ENCODE measurements at regions not wholly inside any gene's neighbourhood (a gene's known extent, or its start where the extent isn't known, plus 50 kb on each side); places are given as distances from the start of the nearest gene placed in this dataset.

DNA sequence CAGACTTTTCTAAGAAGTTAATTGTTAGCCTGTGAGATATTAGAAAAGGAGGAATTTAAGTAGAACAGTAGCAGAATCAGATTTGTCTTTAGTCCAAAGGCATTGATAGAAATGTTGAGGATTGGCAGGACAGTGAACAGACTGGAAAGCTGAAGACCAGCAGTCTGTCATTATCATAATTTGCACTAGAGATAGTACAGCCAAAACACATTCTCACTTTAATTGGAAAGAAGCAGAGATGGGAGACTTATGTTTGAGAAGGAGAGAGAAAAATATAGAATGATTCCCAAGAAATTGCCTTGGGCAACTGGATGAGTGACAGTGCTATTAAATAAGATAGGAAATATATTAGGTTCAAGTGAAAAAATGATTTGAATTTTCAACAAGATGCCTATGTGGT lies 755.5 kb downstream of the SLITRK5 start:
- ATAC-seq, result no peak
- in situ Hi-C loops (cut with MboI), result no loop called here
- Histone ChIP-seq H3K27me3 (ENCODE audit: control insufficient read depth in 2 of 2, insufficient read depth in 2 of 2, low read length in 2 of 2) (no peaks in the 10 kb centered on the region), H3K4me2 (ENCODE audit: insufficient read depth, low read length) (no peak overlapping the region), H3K9ac (ENCODE audit: insufficient read depth in 1 of 2, low read depth in 2 of 2, low read length in 2 of 2) (no peak overlapping the region), H3K27ac (ENCODE audit: extremely low read depth, low read depth, low read length) (no peak overlapping the region), H3K79me2 (ENCODE audit: control insufficient read depth, insufficient read depth, low read length) (no peaks in the 10 kb centered on the region), H3K9me3 (replicated peaks; ENCODE audit: control insufficient read depth, insufficient read depth, low read depth, low read length) (no peaks in the 10 kb centered on the region), H3K4me1 (replicated peaks in 1 of 2; ENCODE audit: control insufficient read depth in 2 of 2, insufficient read depth in 2 of 2, low read length in 2 of 2) (no peaks in the 10 kb centered on the region), H3K36me3 (ENCODE audit: control insufficient read depth, insufficient read depth, low read length) (no peaks in the 10 kb centered on the region), H3K4me3 (no peak overlapping the region), H2AFZ (ENCODE audit: low read depth, low read length) (no peak overlapping the region), H4K20me1 (replicated peaks; ENCODE audit: control insufficient read depth, insufficient read depth, low read length) (no peaks in the 10 kb centered on the region), H3K9me1 (ENCODE audit: control insufficient read depth, insufficient read depth, low read length) (no peaks in the 10 kb centered on the region)
- no TSS peak for BruUV-seq (replicated peaks)
- ChIA-PET CTCF (ENCODE audit: low intra/inter-chr PET ratio) (no interaction called here), POLR2A (no interaction called here)
- TF ChIP-seq PTRF (tag; IDR thresholded peaks at IDR 0.05) (no peak), ZNF253 (CRISPR knock-in tag; conservative IDR thresholded peaks at IDR 0.05) (no peak), TBL1XR1 (IDR thresholded peaks at IDR 0.05; ENCODE audit: low read length in 2 of 2) (no peak), GABPB2 (CRISPR knock-in tag; conservative IDR thresholded peaks at IDR 0.05) (no peak), ASH1L (IDR thresholded peaks at IDR 0.05; ENCODE audit: borderline replicate concordance, low read depth, partially characterized antibody) (no peak)
- intact Hi-C loops (cut with micrococcal nuclease), result no loop called here
- no peak for DNase-seq (ENCODE audit: extremely low read depth in 1 of 4, low spot score in 3 of 4)
- no peak for FAIRE-seq

DNA sequence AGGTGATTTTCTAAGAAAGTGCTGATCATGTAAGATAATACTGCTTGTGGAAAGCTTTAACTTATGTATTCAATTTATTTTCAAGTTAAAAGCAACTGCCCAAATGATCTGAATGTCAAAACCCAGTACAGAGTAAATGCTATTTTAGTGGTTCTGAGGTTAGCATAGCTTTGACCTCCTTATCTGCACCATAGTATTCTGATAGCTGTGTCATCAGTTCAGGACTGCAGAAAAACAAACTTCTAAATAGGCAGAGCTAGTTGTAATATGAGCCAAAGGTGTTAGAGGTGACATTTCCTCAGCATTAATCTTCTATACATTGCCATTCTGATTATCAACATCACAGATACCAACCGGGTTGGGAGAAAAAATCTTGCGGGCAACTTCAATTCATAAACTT lies 758.7 kb downstream of the SLITRK5 start:
- H3K4me3 ChIP-seq, result no peak overlapping the region
- intact Hi-C loops (cut with micrococcal nuclease), result no loop called here
- no peak overlapping the region for H3K27ac ChIP-seq (ENCODE audit: extremely low read depth, low read depth, low read length)
- ChIA-PET CTCF (ENCODE audit: low intra/inter-chr PET ratio) (no interaction called here), POLR2A (no interaction called here)
- H3K27me3 ChIP-seq (ENCODE audit: control insufficient read depth in 2 of 2, insufficient read depth in 2 of 2, low read length in 2 of 2), result no peaks in the 10 kb centered on the region
- no peak for DNase-seq (ENCODE audit: extremely low read depth in 1 of 4, low spot score in 3 of 4)
- no TSS peak for BruUV-seq (replicated peaks)
- H3K4me1 ChIP-seq (replicated peaks in 1 of 2; ENCODE audit: control insufficient read depth in 2 of 2, insufficient read depth in 2 of 2, low read length in 2 of 2), result no peaks in the 10 kb centered on the region
- FAIRE-seq, result no peak
- no peaks in the 10 kb centered on the region for H3K9me1 ChIP-seq (ENCODE audit: control insufficient read depth, insufficient read depth, low read length)
- no peak overlapping the region for H2AFZ ChIP-seq (ENCODE audit: low read depth, low read length)
- H3K9me3 ChIP-seq (replicated peaks; ENCODE audit: control insufficient read depth, insufficient read depth, low read depth, low read length), result no peaks in the 10 kb centered on the region
- in situ Hi-C loops (cut with MboI), result no loop called here
- no peaks in the 10 kb centered on the region for H3K79me2 ChIP-seq (ENCODE audit: control insufficient read depth, insufficient read depth, low read length)
- H3K36me3 ChIP-seq (ENCODE audit: control insufficient read depth, insufficient read depth, low read length), result no peaks in the 10 kb centered on the region
- no peak overlapping the region for H3K4me2 ChIP-seq (ENCODE audit: insufficient read depth, low read length)
- H3K9ac ChIP-seq (ENCODE audit: insufficient read depth in 1 of 2, low read depth in 2 of 2, low read length in 2 of 2), result no peak overlapping the region
- 0% methylated on average over 2 of the region's 2 CpGs for WGBS (ENCODE audit: insufficient coverage, low coverage, missing lambda C conversion rate)
- H4K20me1 ChIP-seq (replicated peaks; ENCODE audit: control insufficient read depth, insufficient read depth, low read length), result no peaks in the 10 kb centered on the region
- no peak for ATAC-seq
- TF ChIP-seq, protein P1, sequence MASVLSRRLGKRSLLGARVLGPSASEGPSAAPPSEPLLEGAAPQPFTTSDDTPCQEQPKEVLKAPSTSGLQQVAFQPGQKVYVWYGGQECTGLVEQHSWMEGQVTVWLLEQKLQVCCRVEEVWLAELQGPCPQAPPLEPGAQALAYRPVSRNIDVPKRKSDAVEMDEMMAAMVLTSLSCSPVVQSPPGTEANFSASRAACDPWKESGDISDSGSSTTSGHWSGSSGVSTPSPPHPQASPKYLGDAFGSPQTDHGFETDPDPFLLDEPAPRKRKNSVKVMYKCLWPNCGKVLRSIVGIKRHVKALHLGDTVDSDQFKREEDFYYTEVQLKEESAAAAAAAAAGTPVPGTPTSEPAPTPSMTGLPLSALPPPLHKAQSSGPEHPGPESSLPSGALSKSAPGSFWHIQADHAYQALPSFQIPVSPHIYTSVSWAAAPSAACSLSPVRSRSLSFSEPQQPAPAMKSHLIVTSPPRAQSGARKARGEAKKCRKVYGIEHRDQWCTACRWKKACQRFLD (CRISPR knock-in tag; IDR thresholded peaks at IDR 0.05), result no peak
- TF ChIP-seq STAT5A (IDR thresholded peaks at IDR 0.05; ENCODE audit: borderline replicate concordance, low read length), result no peak
- TF ChIP-seq KDM2B (CRISPR knock-in tag; IDR thresholded peaks at IDR 0.05), result no peak
- no peak for TF ChIP-seq STAG1 (CRISPR knock-in tag; IDR thresholded peaks at IDR 0.05; ENCODE audit: borderline replicate concordance)
- no peak for TF ChIP-seq ZNF282 (CRISPR knock-in tag; IDR thresholded peaks at IDR 0.05)
- TF ChIP-seq GTF2E2 (tag; IDR thresholded peaks at IDR 0.05), result no peak
- TF ChIP-seq, protein P2, sequence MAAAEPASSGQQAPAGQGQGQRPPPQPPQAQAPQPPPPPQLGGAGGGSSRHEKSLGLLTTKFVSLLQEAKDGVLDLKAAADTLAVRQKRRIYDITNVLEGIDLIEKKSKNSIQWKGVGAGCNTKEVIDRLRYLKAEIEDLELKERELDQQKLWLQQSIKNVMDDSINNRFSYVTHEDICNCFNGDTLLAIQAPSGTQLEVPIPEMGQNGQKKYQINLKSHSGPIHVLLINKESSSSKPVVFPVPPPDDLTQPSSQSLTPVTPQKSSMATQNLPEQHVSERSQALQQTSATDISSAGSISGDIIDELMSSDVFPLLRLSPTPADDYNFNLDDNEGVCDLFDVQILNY (CRISPR knock-in tag; IDR thresholded peaks at IDR 0.05), result no peak
- TF ChIP-seq CAMTA2 (CRISPR knock-in tag; conservative IDR thresholded peaks at IDR 0.05), result no peak
- TF ChIP-seq, protein P3, sequence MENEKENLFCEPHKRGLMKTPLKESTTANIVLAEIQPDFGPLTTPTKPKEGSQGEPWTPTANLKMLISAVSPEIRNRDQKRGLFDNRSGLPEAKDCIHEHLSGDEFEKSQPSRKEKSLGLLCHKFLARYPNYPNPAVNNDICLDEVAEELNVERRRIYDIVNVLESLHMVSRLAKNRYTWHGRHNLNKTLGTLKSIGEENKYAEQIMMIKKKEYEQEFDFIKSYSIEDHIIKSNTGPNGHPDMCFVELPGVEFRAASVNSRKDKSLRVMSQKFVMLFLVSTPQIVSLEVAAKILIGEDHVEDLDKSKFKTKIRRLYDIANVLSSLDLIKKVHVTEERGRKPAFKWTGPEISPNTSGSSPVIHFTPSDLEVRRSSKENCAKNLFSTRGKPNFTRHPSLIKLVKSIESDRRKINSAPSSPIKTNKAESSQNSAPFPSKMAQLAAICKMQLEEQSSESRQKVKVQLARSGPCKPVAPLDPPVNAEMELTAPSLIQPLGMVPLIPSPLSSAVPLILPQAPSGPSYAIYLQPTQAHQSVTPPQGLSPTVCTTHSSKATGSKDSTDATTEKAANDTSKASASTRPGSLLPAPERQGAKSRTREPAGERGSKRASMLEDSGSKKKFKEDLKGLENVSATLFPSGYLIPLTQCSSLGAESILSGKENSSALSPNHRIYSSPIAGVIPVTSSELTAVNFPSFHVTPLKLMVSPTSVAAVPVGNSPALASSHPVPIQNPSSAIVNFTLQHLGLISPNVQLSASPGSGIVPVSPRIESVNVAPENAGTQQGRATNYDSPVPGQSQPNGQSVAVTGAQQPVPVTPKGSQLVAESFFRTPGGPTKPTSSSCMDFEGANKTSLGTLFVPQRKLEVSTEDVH (IDR thresholded peaks at IDR 0.05; ENCODE audit: low read depth, partially characterized antibody), result no peak

All from K562 (cell line).